ENCODE measurements at regions not wholly inside any gene's neighbourhood (a gene's known extent, or its start where the extent isn't known, plus 50 kb on each side); places are given as distances from the start of the nearest gene placed in this dataset.

DNA sequence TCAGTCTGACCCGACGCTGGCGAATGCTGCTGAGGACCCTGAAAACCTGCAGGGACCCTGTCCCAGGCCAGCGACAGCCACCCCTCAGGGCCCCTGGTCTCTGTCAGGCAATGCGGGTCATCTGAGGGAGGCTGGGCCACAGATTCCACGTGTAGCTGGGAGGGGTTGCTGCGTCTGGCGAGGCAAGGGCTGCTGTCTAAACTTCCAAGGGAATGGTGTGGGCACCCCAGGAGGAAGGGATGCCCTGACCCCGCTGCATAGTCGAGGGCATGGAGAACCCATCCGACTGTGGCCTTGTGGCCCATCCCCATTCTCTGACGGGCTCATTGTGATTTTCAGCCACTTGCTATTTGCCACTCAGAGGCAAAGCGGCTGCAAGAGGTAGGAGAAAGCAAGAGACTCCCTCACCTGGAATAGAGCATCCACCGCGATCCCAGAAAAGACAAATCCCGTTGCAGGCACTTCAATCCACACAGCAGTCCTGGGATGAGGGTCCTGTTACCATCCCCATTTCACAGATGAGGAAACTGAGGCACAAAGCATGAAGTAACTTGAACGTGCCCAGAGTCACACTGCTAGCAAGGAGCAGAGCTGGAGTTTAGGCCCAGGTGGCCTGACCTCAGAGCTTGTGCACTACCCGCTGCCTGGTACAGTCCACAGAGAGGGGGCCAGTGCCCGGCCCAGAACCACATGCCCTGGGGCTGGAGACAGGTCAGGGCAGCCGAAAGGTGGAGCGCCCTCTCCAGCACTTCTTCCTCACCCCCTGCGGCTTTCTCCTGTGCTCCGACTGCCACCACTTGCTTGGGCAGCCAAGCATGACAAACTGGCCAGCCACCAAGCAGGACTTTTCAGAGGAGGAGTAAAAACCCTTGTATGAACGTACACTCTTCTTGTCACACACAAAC is 163.8 kb upstream of the KLF14 start:
- DNase-seq, result no peak

GRCh38 chr7:130899071-130899560 is 165.1 kb upstream of the KLF14 start:
- DNase-seq, result no peak

GRCh38 chr7:130899638-130900401 is 165.8 kb upstream of the KLF14 start:
- no peak for DNase-seq

DNA sequence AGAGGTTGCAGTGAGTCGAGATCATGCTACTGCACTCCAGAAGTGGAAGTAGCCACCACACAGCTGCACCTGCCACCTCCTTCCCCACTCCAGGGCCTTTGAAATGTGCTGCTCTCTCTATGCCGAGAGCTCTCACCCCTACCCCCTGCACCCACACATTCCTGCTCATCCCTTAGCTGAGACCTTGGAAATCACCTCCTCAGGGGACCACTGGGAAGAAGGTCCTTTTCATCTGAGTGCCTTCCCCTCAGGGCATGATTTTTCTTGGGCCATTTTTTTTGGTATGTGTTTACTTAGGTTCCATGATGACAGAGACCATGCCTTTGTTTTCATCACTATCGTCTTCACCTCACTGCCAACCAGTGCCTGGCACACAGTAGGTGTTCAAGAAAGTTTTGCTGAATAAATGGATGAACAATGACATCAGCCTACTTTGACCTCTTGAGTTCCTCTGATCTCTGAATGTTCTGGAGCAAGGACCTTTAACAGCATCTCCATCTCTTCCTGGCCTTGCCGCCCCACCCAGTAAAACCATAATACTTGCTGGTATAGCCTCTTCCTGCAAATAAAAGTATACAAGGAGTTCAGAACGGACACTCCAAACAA is 166.6 kb upstream of the KLF14 start:
- DNase-seq, result no peak

GRCh38 chr7:130901209-130901783 is 167.3 kb upstream of the KLF14 start:
- DNase-seq, result no peak

DNA sequence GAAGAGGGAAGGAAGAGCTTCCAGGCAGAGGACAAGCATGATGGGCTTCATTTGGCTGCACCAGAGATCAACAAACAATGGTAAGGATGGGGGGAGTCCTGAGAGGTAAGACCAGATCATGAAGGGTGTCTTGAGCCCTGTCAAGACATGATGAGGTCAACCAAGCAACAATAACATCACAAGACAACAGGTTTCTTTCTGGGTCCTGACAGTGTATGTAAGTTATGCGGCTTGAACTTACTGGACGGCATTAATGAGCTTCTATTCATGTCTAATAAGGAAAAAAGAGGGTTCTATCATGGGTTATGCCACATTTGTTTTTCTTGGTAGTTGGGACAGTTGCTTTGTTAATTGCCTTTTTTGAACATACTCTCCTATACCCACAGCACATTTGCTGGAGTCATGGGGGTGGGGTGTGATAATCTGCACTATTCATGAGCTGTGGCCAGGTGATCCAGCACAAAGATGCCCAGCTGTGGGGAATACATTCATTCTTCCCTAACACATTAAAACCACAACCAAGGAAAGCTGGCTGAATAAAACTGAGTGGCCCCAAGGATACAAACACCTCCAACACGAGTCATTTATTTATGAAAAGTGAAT is 168.8 kb upstream of the KLF14 start:
- DNase-seq, result no peak

GRCh38 chr7:130903358-130903974 is 169.5 kb upstream of the KLF14 start:
- DNase-seq, result no peak

DNA sequence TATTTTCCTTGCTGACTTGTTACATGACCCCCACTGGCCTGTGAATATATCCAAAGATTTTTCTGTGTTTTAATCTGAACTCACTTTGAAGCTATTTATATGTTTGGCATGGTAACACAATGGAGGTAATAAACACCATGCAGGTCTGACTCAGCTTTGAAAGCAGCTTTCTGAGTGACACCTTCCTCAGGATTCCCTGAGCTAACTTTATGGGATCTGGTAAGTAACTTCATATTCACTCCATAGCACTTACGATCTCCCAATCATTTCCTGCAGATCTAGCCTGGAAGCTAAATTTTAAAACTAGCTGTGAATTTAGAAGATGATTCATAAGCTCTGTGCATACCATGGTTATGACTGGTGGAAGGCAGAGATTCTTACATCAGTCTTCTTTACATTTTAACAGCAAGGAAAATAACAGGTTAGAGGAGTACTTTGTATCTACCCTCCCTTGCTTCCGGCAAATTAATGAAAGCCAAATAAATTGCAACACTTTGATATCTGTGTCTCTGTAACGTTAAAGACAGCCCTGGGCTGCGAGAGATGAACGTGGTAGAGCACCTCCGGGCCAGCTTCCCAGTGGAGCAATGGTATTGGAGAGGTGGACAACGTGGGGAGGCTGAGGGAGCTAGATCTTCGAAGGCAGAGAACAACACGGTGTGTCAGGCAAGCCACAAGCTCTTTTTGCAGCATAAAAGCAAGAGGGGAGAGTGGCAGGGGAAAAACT is 170.2 kb upstream of the KLF14 start:
- DNase-seq, result no peak

DNA sequence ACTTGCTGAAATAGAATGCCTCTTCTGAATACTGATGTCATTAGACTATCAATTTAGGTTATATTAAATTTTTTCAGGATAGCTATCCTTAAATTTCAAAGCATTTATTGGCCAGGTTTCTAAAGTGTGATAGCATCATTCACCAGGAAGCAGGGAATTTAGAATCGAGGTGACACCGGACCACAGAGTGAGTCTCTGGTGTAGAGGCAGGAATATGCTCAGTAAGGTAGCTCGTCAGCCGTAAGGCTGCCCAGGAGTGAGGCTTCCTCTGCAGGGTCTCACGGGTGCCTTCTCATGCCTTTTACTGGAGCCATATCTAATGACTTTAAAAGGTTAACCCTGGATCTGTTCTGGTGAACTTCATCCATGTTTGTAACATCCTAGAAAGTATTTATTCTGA is 170.8 kb upstream of the KLF14 start:
- DNase-seq, result no peak

DNA sequence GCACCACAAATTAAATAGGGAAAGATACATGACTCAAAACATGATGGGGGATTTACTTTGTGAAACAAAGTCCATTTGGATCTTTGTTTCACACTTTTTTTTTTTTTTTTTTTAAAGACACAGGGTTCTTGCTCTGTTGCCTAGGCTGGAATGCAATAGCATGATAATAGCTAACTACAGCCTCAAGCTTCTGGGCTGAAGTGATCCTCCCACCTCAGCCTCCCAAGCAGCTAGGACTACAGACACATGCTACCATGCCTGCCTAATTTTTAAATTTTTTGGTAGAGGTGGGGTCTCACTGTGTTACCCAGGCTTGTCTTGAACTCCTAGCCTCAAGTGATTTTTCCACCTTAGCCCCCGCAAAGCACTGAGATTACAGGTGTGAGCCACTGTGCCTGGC is 172.6 kb upstream of the KLF14 start:
- DNase-seq, result no peak

DNA sequence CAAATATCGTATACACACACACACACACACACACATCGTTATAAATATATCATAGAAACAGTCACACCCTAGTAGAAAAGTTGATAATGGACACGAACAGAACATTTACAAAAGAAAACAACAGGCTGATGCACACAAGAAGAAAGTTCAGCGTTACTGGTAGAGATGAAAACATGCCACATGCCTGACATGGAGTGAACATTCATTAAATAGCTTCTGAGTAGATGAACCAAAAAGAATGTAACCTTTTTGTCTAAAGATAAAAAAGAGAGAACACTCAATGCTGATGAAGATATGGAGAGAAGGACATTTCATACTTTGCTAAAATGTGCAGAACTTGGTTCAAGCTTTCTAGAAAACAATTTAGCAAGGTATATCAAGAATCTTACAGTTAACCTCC is 173.4 kb upstream of the KLF14 start:
- no peak for DNase-seq

DNA sequence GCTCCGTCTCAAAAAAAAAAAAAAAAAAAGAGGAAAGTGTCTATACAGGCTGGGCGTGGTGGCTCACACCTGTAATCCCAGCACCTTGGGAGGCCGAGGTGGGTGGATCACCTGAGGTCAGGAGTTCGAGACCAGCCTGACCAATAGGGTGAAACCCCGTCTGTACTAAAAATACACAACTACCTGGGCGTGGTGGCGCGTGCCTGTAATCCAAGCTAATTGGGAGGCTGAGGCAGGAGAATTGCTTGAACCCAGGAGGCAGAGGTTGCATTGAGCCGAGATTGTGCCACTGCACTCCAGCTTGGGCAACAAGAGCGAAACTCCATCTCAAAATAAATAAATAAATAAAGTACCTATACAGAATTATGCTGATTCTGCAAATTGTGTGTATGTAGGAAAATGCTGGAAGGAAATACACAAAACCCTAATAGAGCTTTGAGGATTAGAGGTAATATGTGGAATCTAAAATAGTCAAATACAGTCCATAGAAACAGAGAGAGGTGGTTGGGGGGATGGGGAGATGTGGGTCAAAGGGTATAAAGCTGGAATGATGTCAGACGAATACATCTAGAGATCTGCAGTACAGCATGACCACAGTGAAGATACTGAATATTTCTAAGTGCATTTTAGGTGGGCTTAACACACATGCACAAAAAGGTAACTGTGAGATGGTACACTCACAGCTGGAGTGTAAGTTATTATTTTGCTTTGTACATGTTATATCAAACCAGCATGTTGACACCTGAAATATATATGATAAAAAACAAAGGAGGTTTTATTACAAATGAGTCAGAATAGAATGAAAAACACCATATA is 174.5 kb upstream of the KLF14 start:
- no peak for DNase-seq

GRCh38 chr7:130909161-130909836 is 175.3 kb upstream of the KLF14 start:
- no peak for DNase-seq

GRCh38 chr7:130909881-130910672 is 176.1 kb upstream of the KLF14 start:
- DNase-seq, result no peak

DNA sequence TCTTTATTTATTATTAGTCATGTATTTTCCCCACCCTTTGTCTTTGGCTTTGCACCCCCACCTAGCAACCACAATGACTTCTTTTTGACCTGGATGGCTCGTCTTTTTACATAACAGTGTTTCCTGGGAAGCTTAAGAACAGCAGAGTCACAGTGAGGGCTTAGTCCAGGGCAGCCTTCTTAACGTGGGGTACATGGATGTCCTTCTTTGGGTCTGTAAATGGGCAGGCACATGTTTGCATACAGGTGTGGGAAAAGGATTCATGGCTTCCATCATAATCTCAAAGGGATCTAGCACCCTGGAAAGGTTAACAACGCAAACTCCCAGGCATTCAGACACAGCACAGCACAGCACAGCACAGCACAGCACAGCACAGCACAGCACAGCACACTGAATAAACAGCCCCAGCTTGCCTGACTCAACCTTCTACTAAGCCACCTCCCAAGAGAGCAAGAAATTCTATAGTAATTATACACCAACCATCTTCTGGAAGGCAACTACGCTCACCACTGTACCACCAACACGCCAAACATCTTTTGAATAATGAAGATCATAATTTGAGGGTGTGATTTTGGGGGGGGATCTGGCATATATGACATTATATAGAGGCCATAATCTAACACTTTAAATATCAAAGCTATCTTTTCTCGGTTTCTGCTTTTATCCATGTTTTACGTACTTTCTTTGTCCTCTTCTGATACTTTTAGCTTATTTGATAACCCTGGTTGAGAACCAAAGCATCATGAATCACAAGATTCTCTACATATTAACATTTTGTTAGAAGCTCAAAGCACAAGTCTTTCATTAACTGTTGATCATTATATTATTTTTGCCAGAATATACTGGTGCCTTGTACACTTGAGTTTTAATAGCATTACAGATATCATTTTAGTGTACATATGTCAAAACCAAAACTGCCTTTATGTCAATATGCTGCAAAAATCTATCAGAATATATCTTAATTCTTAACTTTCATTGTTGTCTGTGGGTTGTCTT is 177.2 kb upstream of the KLF14 start:
- no peak for DNase-seq

GRCh38 chr7:130912082-130912861 is 178.3 kb upstream of the KLF14 start:
- DNase-seq, result no peak
